IMR-90 (cell line): ENCODE measurements at regions not wholly inside any gene's neighbourhood (a gene's known extent, or its start where the extent isn't known, plus 50 kb on each side); places are given as distances from the start of the nearest gene placed in this dataset.

Experiments
- FOS ChIP-seq: fragments of 150-350 bp; IDR thresholded peaks from 2 replicates; pipeline ENCODE4 v1.6.1; 2016; ENCODE audit warnings: low read depth, low read length
- MAZ ChIP-seq: IDR thresholded peaks from 2 replicates; pipeline ENCODE4 v1.6.1; 2012; ENCODE audit warnings: low read depth, mild to moderate bottlenecking, low read length, improper control_type of control experiment, moderate library complexity, borderline replicate concordance
- MXI1 ChIP-seq: IDR thresholded peaks from 2 replicates; pipeline ENCODE4 v1.6.1; 2012; ENCODE audit warnings: low read depth, mild to moderate bottlenecking, low read length, moderate library complexity, borderline replicate concordance
- POLR2A ChIP-seq: IDR thresholded peaks from 2 replicates; pipeline ENCODE4 v1.6.1; 2012; ENCODE audit warnings: mild to moderate bottlenecking, low read depth, low read length
- RAD21 ChIP-seq: IDR thresholded peaks from 2 replicates; pipeline ENCODE4 v1.6.1; 2012; ENCODE audit warnings: low read length, improper control_type of control experiment
- RFX5 ChIP-seq: IDR thresholded peaks from 2 replicates; pipeline ENCODE4 v1.8.0; 2012; ENCODE audit warnings: low read depth, mild to moderate bottlenecking, low read length, moderate library complexity
- SMC3 ChIP-seq: fragments of 150-350 bp; IDR thresholded peaks from 2 replicates; pipeline ENCODE4 v1.6.1; 2016; ENCODE audit warnings: low read depth, mild to moderate bottlenecking, antibody characterized with exemption, low read length, moderate library complexity
- USF2 ChIP-seq: fragments of 150-350 bp; IDR thresholded peaks from 2 replicates; pipeline ENCODE4 v1.6.1; 2017; ENCODE audit warnings: mild to moderate bottlenecking, antibody characterized with exemption, low read length, low read depth
- TF ChIP-seq, protein P1 (sequence below): conservative IDR thresholded peaks from 2 replicates; pipeline ENCODE4 v1.5.1; 2012; ENCODE audit warnings: mild to moderate bottlenecking, low read depth, low read length, improper control_type of control experiment

GRCh38 chr2:132267105-132267497, 105.3 kb upstream of the ANKRD30BL start:
- TF ChIP-seq RFX5 = no peak
- TF ChIP-seq, protein P1, sequence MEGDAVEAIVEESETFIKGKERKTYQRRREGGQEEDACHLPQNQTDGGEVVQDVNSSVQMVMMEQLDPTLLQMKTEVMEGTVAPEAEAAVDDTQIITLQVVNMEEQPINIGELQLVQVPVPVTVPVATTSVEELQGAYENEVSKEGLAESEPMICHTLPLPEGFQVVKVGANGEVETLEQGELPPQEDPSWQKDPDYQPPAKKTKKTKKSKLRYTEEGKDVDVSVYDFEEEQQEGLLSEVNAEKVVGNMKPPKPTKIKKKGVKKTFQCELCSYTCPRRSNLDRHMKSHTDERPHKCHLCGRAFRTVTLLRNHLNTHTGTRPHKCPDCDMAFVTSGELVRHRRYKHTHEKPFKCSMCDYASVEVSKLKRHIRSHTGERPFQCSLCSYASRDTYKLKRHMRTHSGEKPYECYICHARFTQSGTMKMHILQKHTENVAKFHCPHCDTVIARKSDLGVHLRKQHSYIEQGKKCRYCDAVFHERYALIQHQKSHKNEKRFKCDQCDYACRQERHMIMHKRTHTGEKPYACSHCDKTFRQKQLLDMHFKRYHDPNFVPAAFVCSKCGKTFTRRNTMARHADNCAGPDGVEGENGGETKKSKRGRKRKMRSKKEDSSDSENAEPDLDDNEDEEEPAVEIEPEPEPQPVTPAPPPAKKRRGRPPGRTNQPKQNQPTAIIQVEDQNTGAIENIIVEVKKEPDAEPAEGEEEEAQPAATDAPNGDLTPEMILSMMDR = no peak
- no peak for TF ChIP-seq POLR2A
- TF ChIP-seq FOS = no peak
- no peak for TF ChIP-seq MXI1
- TF ChIP-seq SMC3 = no peak
- TF ChIP-seq MAZ = no peak
- TF ChIP-seq USF2 = no peak
- TF ChIP-seq RAD21 = no peak
